Caco-2 (cell line): ENCODE measurements at regions not wholly inside any gene's neighbourhood (a gene's known extent, or its start where the extent isn't known, plus 50 kb on each side); places are given as distances from the start of the nearest gene placed in this dataset.

Source experiments
- BruUV-seq: library from RNA; stranded (reverse); fragments of 400-500 nt; replicated peaks from 2 replicates; lab custom pipeline; 2021; lab: Mats Ljungman, UMichigan
- CTCF ChIA-PET: fragments of 300-600 bp; sonication (Branson Sonifier 250); formaldehyde crosslinking; loops from one replicate; lab custom pipeline; 2022; ENCODE audit warnings: antibody characterized with exemption; lab: Charles Lee
- POLR2A ChIA-PET: fragments of 300-600 bp; sonication (Branson Sonifier 250); formaldehyde crosslinking; loops from one replicate; lab custom pipeline; 2022; ENCODE audit warnings: antibody characterized with exemption; lab: Charles Lee
- DNase-seq, 2 experiments: peaks; one replicate each; pipeline versions ENCODE4 v3.0.0 to v3.0.0-alpha.2; 2020 to 2022
- H3K27me3 ChIP-seq: replicated peaks from 2 replicates; pipeline ENCODE4 v1.6.0; 2011; ENCODE audit warnings: low read length; ENCODE audit not compliant: control insufficient read depth, insufficient read depth
- H3K36me3 ChIP-seq: 2 replicates; pipeline ENCODE4 v1.5.1; 2011; ENCODE audit warnings: low read length; ENCODE audit not compliant: control insufficient read depth, insufficient read depth
- H3K4me1 ChIP-seq: fragments of 250-450 bp; sonication (Bioruptor Pico); 2 replicates; pipeline ENCODE4 v1.5.1; 2020; ENCODE audit warnings: mild to moderate bottlenecking
- H3K4me3 ChIP-seq: 2 replicates; pipeline ENCODE4 v1.5.1; 2011; ENCODE audit warnings: low read depth, mild to moderate bottlenecking, control low read depth, low read length
- H3K9me3 ChIP-seq: fragments of 250-450 bp; sonication (Bioruptor Pico); 2 replicates; pipeline ENCODE4 v1.5.1; 2020; ENCODE audit warnings: mild to moderate bottlenecking, moderate library complexity
- H3K27ac Mint-ChIP-seq: one replicate; pipeline ENCODE4 v1.8.0; 2022; ENCODE audit warnings: mixed read lengths; ENCODE audit not compliant: unreplicated experiment
- H3K27me3 Mint-ChIP-seq: one replicate; pipeline ENCODE4 v1.8.0; 2022; ENCODE audit warnings: mixed read lengths; ENCODE audit not compliant: insufficient read depth, unreplicated experiment
- H3K36me3 Mint-ChIP-seq: one replicate; pipeline ENCODE4 v1.8.0; 2022; ENCODE audit warnings: mild to moderate bottlenecking, mixed read lengths; ENCODE audit not compliant: insufficient read depth, unreplicated experiment
- H3K4me1 Mint-ChIP-seq: one replicate; pipeline ENCODE4 v1.8.0; 2022; ENCODE audit warnings: low read depth, mixed read lengths; ENCODE audit not compliant: unreplicated experiment
- H3K4me3 Mint-ChIP-seq: one replicate; pipeline ENCODE4 v1.8.0; 2022; ENCODE audit warnings: mild to moderate bottlenecking, moderate library complexity, mixed read lengths; ENCODE audit not compliant: unreplicated experiment
- H3K9me3 Mint-ChIP-seq: one replicate; pipeline ENCODE4 v1.8.0; 2022; ENCODE audit warnings: mixed read lengths; ENCODE audit not compliant: unreplicated experiment
- CTCF ChIP-seq, 2 experiments: fragments of 200-600 bp in 1 of 2; IDR thresholded peaks; 1 replicate in 1 of 2; 2 replicates in 1 of 2; pipeline versions ENCODE4 v1.5.1 to v1.8.0; 2011 to 2022; ENCODE audit warnings: antibody characterized with exemption in 1 of 2, control low read depth in 1 of 2, inconsistent platforms in 1 of 2, low read depth in 1 of 2, low read length in 1 of 2, mild to moderate bottlenecking in 1 of 2, moderate library complexity in 1 of 2; ENCODE audit not compliant: insufficient read depth in 1 of 2, severe bottlenecking in 1 of 2, unreplicated experiment in 1 of 2
- intact Hi-C: fragments of 100-400 bp; cut with micrococcal nuclease; formaldehyde crosslinking; loops from one replicate; pipeline ENCODE4 v1.10.0; 2022; ENCODE audit not compliant: unreplicated experiment

- H3K36me3 ChIP-seq = no peaks in the 10 kb centered on the region
- Mint-ChIP-seq H3K27me3 (no peaks in the 10 kb centered on the region), H3K4me3 (no peak overlapping the region), H3K36me3 (no peaks in the 10 kb centered on the region), H3K27ac (no peak overlapping the region), H3K9me3 (no peaks in the 10 kb centered on the region), H3K4me1 (no peaks in the 10 kb centered on the region)
- H3K4me3 ChIP-seq = no peak overlapping the region
- TF ChIP-seq CTCF (IDR thresholded peaks at IDR 0.05; ENCODE audit: insufficient read depth in 1 of 2, low read depth in 1 of 2, low read length in 1 of 2, severe bottlenecking in 1 of 2, unreplicated experiment in 1 of 2) = no peak
- intact Hi-C loops = no loop called here
- no peaks in the 10 kb centered on the region; the same call in 1 of the 2 replicates for H3K9me3 ChIP-seq
- H3K27me3 ChIP-seq = no peaks in the 10 kb centered on the region
- H3K4me1 ChIP-seq = no peaks in the 10 kb centered on the region
- ChIA-PET CTCF (no interaction called here), POLR2A (no interaction called here)
- DNase-seq = no peak
- no TSS peak for BruUV-seq
These were observed 178.6 kb downstream of the SLC7A11 start for GRCh38 chr4:138063581-138063980.

- H3K4me3 ChIP-seq = no peak overlapping the region
- no peaks in the 10 kb centered on the region for H3K4me1 Mint-ChIP-seq
- H3K9me3 ChIP-seq = no peaks in the 10 kb centered on the region; the same call in 1 of the 2 replicates
- DNase-seq = no peak
- no peaks in the 10 kb centered on the region for H3K36me3 Mint-ChIP-seq
- H3K36me3 ChIP-seq = no peaks in the 10 kb centered on the region
- no TSS peak for BruUV-seq
- TF ChIP-seq CTCF (IDR thresholded peaks at IDR 0.05; ENCODE audit: insufficient read depth in 1 of 2, low read depth in 1 of 2, low read length in 1 of 2, severe bottlenecking in 1 of 2, unreplicated experiment in 1 of 2) = no peak
- CTCF ChIA-PET = no interaction called here
- POLR2A ChIA-PET = no interaction called here
- no peaks in the 10 kb centered on the region for H3K27me3 ChIP-seq
- H3K4me3 Mint-ChIP-seq = no peak overlapping the region
- no peak overlapping the region for H3K27ac Mint-ChIP-seq
- no peaks in the 10 kb centered on the region for H3K4me1 ChIP-seq
- intact Hi-C loops = no loop called here
- no peaks in the 10 kb centered on the region for H3K9me3 Mint-ChIP-seq
- no peaks in the 10 kb centered on the region for H3K27me3 Mint-ChIP-seq
These were observed 179.2 kb downstream of the SLC7A11 start for GRCh38 chr4:138062929-138063328.

- TF ChIP-seq CTCF (IDR thresholded peaks at IDR 0.05; ENCODE audit: insufficient read depth in 1 of 2, low read depth in 1 of 2, low read length in 1 of 2, severe bottlenecking in 1 of 2, unreplicated experiment in 1 of 2) = no peak
- no peaks in the 10 kb centered on the region for H3K36me3 ChIP-seq
- no peaks in the 10 kb centered on the region for H3K36me3 Mint-ChIP-seq
- H3K4me1 Mint-ChIP-seq = peaks cover 6% of the 10 kb centered on the region
- H3K27ac Mint-ChIP-seq = no peak overlapping the region
- no peak for DNase-seq
- no peaks in the 10 kb centered on the region for H3K4me1 ChIP-seq
- intact Hi-C loops = no loop called here
- no peak overlapping the region for H3K4me3 Mint-ChIP-seq
- POLR2A ChIA-PET = no interaction called here
- no peaks in the 10 kb centered on the region for H3K27me3 Mint-ChIP-seq
- no peaks in the 10 kb centered on the region for H3K9me3 Mint-ChIP-seq
- H3K9me3 ChIP-seq = no peaks in the 10 kb centered on the region
- no TSS peak for BruUV-seq
- H3K4me3 ChIP-seq = no peak overlapping the region
- no peaks in the 10 kb centered on the region for H3K27me3 ChIP-seq
- CTCF ChIA-PET = no interaction called here
These were observed 185.6 kb downstream of the SLC7A11 start for GRCh38 chr4:138056541-138056940.
